GM21360 (cell line): ENCODE measurements at regions not wholly inside any gene's neighbourhood (a gene's known extent, or its start where the extent isn't known, plus 50 kb on each side); places are given as distances from the start of the nearest gene placed in this dataset.
"Not testable (repeated sequence)": the region's sequence is repeated elsewhere in the genome, so short reads cannot be mapped to it uniquely, and the experiment has no call there.

Experiments used
- ATAC-seq: cut with Tn5 transposase; IDR thresholded peaks from one replicate; pipeline ENCODE4 v1.9.1; 2021; ENCODE audit warnings: mild to moderate bottlenecking, moderate library complexity; ENCODE audit not compliant: unreplicated experiment

DNA sequence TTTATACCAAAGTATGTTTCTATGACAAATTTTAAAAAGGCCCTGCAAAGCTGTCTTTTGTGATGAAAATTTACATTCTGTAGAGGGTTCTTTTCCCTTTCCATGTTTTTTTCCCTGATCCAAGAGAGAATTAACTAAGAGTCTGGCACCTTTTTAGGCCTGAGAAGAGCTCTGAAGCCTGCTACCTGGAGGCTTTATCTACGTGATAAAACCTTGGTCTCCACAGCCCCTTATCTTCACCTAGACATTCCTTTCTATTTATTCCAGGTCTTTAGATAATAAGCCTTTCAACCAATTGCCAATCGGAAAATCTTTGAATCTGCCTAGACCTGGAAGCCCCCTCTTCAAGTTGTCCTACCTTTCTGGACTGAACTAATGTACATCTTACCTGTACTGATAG is 774.1 kb upstream of the LRRTM1 start:
- no peak for ATAC-seq

DNA sequence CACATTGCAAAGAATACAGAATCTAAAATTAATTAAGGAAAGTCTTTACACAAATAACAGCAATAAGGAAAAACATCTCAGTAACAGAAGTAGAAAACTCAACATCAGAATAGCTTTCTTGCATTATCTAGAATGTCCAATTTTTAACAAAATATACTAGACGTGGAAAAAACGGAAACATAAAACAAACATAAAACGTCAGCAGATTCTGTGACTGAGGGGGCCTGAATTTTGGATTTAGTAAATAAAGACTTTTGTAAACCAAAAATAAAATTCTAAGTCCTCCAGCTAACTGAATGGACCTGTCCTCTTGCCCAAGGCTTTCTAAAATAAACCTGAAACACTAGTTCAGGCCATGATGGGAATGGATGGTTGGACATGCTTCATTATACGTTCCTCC is 773.5 kb upstream of the LRRTM1 start:
- ATAC-seq, result no peak

DNA sequence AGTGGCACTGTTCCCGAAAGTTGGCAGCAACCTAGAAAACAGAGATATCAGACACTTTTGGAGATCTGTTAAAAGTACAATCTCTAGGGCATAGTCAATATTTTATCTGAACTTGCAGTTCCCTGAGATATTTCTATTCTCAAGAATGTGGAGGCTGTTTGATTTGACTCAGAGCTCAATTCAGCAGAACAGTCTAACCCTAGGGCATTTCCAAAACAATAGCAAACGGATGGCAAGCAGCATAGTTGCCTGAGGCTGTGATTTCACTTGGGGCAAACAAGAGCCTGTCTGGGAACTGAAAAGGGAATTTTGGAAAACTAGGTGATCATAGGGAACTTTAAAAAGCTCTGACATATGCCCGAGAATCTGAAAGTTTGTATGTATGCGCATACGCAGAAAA is 772.8 kb upstream of the LRRTM1 start:
- no peak for ATAC-seq

DNA sequence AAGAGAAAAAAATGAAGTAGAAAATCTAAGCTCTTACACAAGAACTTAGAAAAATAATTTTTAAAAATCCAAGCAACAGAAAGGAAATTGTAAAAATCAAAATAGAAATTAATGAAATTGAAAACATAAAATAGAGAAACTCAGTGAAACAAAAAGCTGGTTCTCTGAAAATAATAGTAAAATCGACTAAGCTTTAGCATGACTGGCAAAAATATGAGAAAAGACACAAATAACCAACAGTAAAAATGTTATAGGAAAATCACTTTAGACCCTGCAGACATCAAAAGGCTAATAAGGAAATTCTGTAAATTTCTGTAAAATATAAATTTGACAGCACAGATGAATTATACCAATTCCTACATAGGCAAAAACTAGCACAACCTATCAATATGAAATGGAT is 768.9 kb upstream of the LRRTM1 start:
- ATAC-seq, result no peak

DNA sequence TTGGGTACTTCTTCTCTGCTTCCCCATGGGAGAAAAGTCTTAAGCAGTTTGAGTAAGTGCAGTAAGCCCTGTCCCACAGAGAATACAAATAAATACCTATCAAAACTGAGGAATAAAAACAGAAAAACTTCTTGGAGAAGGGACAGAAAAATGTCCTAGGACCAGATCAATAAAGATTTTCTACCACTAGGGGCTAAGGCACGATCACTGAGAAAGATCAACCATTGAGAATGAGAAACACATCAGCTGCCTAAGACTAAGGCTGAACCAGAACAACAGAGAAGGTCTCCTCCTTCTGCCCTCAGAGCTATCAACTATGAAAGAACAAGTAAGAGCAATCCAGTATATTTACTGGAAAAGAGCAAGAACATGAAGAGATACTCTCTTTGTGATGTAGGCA is 763.6 kb upstream of the LRRTM1 start:
- no peak for ATAC-seq

DNA sequence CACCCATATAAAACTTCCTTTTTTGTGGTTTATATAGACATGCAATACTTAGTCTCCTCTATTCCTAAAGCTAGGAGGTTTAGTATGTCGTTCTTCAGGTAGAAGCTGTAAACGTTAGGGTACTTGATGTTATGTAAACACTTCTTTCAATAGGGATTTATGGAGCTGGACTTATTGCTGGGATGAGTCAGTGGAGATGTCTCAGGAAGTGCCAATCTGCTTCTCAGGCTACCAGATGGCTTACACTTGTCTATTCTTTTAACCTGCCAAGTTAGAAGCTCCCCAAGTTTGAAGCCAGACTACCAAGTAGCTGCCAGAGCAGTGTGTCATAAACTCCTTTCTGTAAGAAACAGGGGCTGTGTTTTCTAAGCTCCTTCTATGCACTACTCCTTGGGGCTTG is 756.5 kb upstream of the LRRTM1 start:
- ATAC-seq, result no peak

DNA sequence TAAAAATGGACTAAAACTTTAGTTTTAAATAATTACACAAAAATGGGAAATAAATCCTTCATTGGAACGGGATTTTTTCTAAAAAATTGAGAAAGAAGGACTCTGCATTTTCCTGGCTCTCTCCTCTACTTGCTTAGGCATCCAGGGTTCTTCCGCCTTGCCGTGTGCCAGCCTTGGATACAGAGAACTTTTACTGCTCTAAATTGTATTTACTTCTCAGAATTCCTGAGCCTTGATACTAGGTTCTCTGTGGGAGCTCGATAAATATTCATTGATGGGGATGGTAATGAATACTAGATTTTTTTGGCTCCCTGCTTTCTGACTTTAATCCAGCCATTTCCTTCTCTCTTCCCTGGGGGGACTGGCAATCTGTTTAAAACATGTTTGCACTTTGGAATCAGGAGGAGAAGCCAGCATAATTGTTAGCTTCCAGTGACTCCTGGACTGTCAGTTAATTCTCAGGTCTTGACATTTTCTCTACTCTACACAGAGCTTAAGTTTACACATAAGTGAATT is 746.1 kb upstream of the LRRTM1 start:
- no peak for ATAC-seq

DNA sequence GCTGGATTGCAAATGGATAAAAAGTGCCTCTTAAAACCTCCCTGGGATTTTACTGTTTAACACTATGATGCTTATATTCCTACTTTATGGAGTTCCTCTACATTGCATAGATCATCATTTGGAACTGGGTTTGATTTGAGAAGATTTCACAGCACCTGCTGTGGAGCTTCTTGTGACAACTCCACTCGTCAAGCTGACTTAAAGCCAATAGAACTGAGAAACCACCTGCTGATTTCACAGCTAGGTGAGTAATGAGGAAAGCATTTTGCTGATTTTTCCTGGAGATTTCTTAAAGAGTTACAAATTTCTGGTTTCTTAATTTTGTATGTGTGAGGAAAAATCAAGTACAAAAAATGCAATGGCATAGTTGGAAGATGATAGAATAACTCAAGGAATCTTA is 739.1 kb upstream of the LRRTM1 start:
- ATAC-seq, result no peak

DNA sequence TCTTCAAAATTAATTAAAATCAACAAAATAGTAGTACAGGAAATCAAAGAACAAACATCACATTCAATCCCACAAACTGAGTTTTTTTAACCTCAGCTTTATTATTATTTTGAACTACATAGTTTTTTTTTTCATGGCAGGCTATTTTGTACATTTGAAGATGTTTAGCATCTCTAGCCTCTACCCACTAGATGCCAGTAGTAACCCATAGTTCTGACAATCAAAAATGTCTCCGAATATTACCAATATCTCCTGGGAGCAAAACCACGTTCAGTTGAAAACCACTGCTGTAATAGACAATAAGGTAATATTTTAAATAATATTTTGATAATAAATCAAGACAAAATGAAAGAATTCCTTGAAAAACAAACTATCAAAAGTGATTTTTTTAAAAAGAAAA is 702.6 kb upstream of the LRRTM1 start:
- no peak for ATAC-seq

DNA sequence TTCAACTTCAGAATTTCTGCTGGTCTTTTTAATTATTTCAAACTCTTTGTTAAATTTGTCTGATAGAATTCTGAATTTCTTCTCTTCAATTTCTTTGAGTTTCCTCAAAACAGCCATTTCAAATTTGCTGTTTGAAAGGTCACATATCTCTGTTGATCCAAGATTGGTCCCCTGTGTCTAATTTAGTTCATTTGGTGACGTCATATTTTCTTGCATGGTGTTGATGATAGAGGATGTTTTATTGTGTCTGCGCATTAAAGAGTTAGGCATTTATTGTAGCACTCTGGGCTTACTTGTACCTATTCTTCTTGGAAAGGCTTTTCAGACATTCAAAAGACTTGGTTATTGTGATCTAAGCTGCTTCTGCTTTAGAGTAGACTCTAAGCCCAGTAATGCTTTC is 698.4 kb upstream of the LRRTM1 start:
- ATAC-seq, result no peak

DNA sequence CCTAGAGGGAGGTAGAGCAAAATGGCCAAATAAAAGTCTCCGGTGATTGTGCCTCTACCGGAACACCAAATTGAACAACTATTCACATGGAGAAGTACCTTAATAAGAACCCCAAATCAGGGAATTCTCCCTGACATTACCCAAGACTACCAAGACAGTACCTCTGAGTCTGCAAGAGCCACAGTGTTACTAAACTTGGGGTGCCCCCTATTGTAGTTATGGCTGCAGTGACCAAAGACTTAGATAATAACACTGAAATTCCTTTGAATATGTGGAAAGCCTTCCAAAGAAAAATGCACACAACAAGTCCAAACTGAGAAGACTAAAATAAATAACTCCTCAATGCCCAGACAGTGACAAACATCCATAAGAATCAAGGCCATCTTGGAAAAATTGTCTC is 682.9 kb upstream of the LRRTM1 start:
- ATAC-seq, result no peak

DNA sequence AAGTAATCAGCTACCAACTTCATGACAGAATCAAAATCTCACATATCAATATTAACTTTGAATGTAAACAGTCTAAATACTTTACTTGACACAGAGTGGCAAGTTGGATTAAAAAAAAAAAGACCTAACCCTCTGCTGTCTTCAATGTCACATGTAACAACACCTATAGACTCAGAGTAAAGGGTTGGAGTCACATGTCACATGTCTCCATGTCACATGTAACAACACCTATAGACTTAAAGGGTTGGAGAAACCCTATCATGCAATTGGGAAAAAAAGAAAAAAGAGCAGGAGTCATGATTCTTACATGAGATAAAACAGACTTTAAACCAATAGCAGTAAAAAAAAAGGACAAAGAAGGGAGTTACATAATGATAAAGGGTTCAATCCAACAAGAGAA is 665.3 kb upstream of the LRRTM1 start:
- no peak for ATAC-seq

DNA sequence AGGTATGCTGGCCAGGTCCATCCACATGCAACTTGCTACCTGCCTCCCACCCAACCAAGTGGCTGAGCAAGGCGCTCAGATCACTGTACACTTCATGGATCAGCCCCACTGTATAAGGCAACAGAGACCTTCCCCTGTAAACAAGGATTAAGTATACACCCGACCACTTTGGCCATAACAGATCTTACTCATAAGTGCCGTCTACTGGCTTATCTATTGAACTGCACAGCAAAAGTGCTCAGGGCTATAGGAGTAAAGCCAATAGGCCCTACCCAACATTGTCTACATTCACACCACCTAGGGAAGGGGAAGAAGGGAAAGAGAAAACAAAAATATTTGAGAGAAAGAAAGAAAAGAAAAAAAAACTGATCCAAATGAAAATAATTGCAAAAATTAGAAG is 663.9 kb upstream of the LRRTM1 start:
- no peak for ATAC-seq

DNA sequence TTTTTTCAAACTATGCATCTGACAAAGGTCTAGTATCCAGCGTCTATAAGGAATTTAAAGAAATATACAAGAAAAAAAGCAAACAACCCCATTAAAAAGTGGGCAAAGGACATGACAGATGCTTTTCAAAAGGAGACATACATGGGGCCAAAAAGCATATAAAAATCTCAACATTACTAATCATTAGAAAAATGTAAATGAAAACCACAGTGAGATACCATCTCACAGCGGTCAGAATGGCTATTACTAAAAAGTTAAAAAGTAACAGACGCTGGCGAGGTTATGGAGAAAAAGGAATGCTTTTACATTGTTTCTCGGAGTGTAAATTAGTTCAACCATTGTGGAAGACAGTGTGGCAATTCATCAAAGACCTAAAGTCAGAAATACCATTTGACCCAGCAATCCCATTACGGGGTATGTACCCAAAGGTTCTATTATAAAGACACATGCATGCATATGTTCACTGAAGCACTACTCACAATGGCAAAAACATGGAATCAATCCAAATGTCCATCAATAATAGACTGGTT is 643.1 kb upstream of the LRRTM1 start:
- ATAC-seq, result no peak

DNA sequence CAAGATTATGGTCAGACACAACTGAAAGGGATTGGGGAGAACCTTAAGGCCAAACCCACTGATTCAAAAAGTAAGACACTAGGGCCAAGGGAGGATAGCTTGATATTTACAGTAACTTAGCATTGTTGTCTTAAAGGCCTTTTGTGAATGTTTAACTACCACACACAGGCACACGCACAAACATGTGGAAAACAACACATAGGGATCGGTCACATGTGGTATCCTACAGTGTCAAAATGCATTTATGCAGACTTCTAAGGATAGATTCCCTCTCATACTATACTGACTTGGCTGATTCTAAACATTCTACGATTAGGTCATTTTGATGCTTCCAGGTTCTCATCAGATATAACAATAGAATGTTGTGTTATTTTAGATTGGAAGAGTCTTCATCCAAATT is 638.9 kb upstream of the LRRTM1 start:
- ATAC-seq, result no peak

DNA sequence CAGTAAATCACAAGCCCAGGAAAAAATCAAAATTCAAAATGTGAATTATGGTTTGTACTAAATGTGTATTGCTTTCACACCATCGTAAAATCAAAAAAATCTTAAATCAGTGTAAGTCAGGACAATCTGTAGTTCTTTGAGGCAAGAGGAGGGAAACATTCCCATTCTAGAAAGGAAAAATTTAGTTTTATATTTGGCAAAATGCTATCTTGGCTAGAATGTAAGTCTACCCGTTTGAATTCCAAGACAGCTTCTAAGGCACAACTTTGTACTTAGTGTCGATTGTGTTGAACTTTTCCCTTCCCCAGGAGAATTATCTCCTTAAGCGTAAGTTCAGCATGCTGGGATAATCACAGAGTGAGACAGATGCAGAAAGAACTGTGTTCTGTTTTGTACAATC is 638.2 kb upstream of the LRRTM1 start:
- ATAC-seq, result no peak

DNA sequence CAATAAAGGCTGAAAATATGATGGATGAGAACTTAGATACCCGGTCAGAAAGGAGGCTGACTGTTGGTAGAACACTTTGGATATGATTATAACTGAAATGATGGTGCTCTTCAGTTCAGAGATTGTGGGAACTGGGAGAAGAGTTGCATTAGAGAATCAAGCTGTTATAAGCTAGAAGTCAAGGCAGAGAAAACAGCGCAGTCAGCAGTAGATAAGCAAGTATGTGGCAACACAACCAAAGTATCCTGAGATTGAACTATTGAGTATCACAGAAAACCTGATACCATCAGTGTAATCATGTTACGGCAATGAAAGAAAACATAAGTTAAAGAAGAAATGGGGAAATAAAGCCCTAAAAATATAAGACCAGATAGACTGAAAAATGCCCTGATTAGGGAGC is 633.9 kb upstream of the LRRTM1 start:
- no peak for ATAC-seq

DNA sequence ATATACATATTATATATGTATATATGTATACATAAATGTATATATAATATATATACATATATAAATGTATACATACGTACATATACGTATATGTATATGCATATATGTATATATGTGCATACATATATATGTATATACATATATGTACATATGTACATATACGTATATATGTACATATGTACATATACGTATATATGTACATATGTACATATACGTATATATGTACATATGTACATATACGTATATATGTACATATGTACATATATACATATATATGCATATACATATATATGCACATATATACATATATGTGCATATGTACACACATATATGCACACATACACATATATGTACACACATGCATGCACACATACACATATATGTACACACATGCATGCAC is 627.3 kb upstream of the LRRTM1 start:
- ATAC-seq, result not testable (repeated sequence)

DNA sequence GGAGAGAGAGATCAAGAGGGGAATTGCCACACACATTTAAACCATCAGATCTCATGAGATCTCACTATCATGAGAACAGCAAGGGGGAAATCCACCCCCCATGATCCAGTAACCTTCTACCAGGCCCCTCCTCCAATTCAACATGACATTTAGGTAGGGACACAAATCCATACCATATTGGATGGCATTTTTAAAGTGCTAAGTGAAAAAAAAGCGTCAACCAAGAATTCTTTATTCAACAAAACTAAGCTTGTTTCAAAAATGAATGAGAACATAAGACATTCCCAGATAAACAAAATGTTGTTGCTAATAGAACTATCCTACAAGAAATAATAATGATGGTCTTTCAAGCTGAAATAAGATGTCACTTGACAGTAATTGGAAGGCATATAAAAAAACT is 626.2 kb upstream of the LRRTM1 start:
- no peak for ATAC-seq

DNA sequence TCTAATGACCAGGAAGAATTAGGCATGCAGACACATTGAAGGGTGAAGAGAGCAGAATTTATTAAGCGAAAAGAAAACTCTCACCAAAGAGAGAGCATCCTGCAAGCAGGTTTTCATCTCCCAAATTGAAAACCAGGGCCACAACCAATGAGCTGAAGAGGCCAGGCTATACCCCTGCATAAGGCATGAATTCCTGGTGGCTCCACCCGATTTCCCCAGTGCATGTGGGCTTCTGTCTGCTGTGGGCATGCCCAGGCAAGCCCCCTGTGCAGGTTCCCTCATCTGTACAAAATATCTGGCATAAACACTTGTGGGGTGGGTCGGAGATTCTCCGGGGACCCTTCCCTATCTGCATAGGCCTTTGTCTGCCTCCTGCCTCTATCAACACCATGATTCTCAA is 621.6 kb upstream of the LRRTM1 start:
- no peak for ATAC-seq

DNA sequence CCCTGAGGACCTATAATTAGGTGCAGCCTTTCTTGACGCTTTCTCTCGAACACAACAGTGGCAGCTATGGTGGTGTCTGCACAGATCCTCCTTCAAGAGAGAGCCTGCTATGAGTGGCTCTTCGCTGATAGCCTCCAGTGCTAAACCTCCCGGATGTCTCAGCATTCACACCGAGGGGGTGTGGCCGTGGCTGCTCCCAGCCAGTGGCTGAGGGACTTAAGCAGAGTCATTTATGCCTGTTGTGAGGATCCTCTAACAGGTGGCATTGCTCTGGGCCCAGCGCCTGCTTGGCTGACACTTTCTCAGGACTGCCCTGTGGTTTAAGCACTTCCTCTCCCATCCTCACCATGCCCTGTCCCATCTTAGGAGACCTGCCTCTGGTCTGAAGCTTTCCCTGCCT is 592.0 kb upstream of the LRRTM1 start:
- ATAC-seq, result no peak

DNA sequence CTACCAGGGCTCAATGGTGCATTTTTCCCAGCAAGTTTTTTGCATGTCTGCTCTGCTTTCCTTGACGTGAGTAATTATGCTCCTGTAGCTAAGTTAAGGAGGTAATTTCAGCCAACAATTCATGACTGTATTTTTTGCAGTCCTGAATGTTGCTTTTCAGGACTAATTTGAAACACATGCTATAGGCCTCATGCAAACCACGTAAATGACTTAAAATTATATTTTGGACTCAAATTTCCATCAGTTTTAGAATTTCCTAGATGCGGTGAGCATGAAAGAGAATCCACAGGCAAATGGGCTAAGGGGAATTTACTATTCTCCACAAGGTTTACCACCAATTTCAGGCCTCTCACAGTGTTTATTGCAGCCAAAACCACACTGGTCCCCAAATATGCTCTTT is 589.9 kb upstream of the LRRTM1 start:
- no peak for ATAC-seq

DNA sequence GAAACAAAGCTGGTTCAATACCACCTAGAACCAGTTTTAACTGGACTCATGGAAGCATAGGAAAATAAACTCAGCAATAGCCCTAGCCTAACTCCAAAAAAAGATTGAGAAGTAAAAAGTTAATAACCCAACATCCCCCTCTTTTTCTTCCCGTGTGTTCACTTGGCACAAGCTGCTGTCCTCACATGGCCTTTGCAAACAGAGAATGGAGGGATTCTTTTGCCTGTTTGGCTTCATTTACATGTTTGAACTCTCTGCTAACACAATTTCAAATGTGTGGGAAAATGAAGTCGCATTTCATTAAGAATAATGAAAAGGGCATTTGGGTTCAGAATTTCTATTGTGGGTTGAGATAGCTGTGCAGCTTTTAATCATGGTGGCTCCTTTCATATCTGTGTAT is 589.2 kb upstream of the LRRTM1 start:
- ATAC-seq, result no peak

DNA sequence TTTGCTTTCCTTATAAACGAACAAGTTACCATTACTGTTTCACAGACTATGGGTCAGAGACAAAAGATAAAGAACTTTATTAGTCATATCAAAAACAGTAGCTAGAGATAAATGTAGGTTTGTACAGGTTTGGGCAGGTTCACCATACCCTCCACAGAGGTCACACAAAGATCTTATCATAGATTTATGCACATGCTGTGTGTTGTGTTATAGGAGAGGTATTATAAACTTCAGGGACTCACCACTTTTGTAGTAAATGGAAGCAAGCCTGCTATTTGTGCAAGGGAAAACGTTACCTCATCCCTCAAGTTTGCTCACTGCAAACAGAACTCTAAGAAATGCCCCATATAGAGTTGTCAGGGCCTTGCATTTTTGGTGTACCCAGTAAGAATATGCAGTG is 584.5 kb upstream of the LRRTM1 start:
- no peak for ATAC-seq
